ENCODE measurements at regions not wholly inside any gene's neighbourhood (a gene's known extent, or its start where the extent isn't known, plus 50 kb on each side); places are given as distances from the start of the nearest gene placed in this dataset.
A peak's percentile ranks its signal among the peaks of the same experiment; 100 is the strongest.

DNA sequence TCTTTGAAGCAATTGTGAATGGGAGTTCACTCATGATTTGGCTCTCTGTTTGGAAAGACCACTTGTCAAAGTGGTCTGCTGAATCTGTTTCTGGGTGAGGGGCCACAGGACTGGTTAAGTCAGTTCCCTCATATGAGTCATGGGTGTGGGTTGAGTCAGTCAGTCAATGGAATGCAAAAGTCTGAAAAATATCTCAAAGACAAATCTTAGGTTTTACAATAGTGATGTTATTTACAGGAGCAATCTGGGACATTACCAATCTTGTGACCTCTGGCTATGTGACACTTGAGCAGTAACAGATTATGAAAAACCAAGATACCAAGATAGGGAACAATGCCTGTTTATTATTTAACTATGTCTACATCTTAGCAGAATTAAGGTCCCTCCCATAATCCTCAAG is 311.6 kb downstream of the AASDHPPT start:
- FAIRE-seq (no peak), DNase-seq (ENCODE audit: low read depth, low spot score) (no peak)
- H4K20me1 ChIP-seq (replicated peaks; ENCODE audit: control insufficient read depth, extremely low read depth, insufficient read depth, low read length), result no peaks in the 10 kb centered on the region
- H3K9ac ChIP-seq (replicated peaks; ENCODE audit: extremely low read depth, insufficient read depth, low read length), result no peak overlapping the region
- no TSS peak for BruUV-seq (replicated peaks)
- H3K9me1 ChIP-seq (replicated peaks; ENCODE audit: control insufficient read depth, extremely low read depth, insufficient read depth, low read length), result no peaks in the 10 kb centered on the region
- dilution Hi-C loops (cut with MboI; ENCODE audit: extremely low pct_ligation_motif_present, low sequenced_read_pairs), result no loop called here
- H3K36me3 ChIP-seq (ENCODE audit: control insufficient read depth in 2 of 2, extremely low read depth in 1 of 2, insufficient read depth in 2 of 2, low read length in 2 of 2), result no peaks in the 10 kb centered on the region
- no peak overlapping the region for H3K4me3 ChIP-seq (replicated peaks in 1 of 3; ENCODE audit: insufficient read depth in 1 of 3, low read depth in 1 of 3, low read length in 3 of 3)
- ChIA-PET CTCF (no interaction called here), POLR2A (no interaction called here)
- no peaks in the 10 kb centered on the region for H3K27me3 ChIP-seq (ENCODE audit: control insufficient read depth in 2 of 2, insufficient read depth in 2 of 2, low read length in 2 of 2)
- H3K9me3 ChIP-seq (replicated peaks; ENCODE audit: control insufficient read depth, insufficient read depth, low read length), result peaks cover 2% of the 10 kb centered on the region
- no peaks in the 10 kb centered on the region for H3K79me2 ChIP-seq (ENCODE audit: control insufficient read depth, insufficient read depth, low read length)
- H3K4me2 ChIP-seq (ENCODE audit: insufficient read depth, low read length), result no peak overlapping the region
- peak; percentile 20 for TF ChIP-seq FOS (IDR thresholded peaks at IDR 0.05; ENCODE audit: borderline replicate concordance, insufficient read depth, low read length)
- no peak for TF ChIP-seq MYC (IDR thresholded peaks at IDR 0.05; ENCODE audit: low read depth, low read length)
- TF ChIP-seq JUN (IDR thresholded peaks at IDR 0.05; ENCODE audit: borderline replicate concordance, insufficient read depth, insufficient read length, low read depth), result no peak
- no peak overlapping the region for H2AFZ ChIP-seq (ENCODE audit: low read depth, low read length)
- no peak overlapping the region for H3K27ac ChIP-seq (ENCODE audit: insufficient read depth, low read depth, low read length)
- H3K4me1 ChIP-seq (ENCODE audit: control insufficient read depth, extremely low read depth, insufficient read depth, low read length), result peaks cover 3% of the 10 kb centered on the region
- intact Hi-C loops (cut with micrococcal nuclease), result no loop called here

DNA sequence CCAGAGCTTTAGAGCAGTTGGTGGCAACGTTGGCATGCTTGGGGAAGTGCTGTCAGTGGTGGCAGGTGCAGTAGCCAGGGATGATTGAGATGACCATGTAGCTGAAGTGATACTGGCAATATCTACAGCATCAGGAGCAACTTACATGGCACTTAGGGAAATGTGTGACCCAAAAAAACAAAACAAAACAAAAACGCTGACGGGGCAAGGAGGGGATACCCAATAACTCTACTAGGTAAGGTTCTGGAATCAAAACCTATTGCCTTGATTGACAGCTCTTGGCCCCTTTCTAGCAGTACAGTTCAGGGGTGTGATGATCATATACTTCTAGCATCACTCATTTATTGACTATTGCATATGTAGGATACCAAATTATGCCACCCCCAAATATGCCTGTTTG is 312.6 kb downstream of the AASDHPPT start:
- no peak overlapping the region for H3K4me3 ChIP-seq (replicated peaks in 1 of 3; ENCODE audit: insufficient read depth in 1 of 3, low read depth in 1 of 3, low read length in 3 of 3)
- CTCF ChIA-PET, result no interaction called here
- POLR2A ChIA-PET, result no interaction called here
- no peak for TF ChIP-seq FOS (IDR thresholded peaks at IDR 0.05; ENCODE audit: borderline replicate concordance, insufficient read depth, low read length)
- no peak for TF ChIP-seq EZH2 (IDR thresholded peaks at IDR 0.05; ENCODE audit: borderline replicate concordance, low read depth, low read length, severe bottlenecking)
- TF ChIP-seq MYC (IDR thresholded peaks at IDR 0.05; ENCODE audit: low read depth, low read length), result no peak
- TF ChIP-seq, protein P1, sequence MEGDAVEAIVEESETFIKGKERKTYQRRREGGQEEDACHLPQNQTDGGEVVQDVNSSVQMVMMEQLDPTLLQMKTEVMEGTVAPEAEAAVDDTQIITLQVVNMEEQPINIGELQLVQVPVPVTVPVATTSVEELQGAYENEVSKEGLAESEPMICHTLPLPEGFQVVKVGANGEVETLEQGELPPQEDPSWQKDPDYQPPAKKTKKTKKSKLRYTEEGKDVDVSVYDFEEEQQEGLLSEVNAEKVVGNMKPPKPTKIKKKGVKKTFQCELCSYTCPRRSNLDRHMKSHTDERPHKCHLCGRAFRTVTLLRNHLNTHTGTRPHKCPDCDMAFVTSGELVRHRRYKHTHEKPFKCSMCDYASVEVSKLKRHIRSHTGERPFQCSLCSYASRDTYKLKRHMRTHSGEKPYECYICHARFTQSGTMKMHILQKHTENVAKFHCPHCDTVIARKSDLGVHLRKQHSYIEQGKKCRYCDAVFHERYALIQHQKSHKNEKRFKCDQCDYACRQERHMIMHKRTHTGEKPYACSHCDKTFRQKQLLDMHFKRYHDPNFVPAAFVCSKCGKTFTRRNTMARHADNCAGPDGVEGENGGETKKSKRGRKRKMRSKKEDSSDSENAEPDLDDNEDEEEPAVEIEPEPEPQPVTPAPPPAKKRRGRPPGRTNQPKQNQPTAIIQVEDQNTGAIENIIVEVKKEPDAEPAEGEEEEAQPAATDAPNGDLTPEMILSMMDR (IDR thresholded peaks at IDR 0.05; ENCODE audit: extremely low read depth in 1 of 2, insufficient read depth in 1 of 2, low read depth in 1 of 2, low read length in 2 of 2), result no peak
- no peak for TF ChIP-seq POLR2A (IDR thresholded peaks at IDR 0.05; ENCODE audit: low read depth, low read length)
- no peak for TF ChIP-seq POLR2AphosphoS5 (IDR thresholded peaks at IDR 0.05; ENCODE audit: insufficient read depth, low read depth, low read length)
- no peak for TF ChIP-seq GATA2 (IDR thresholded peaks at IDR 0.05; ENCODE audit: insufficient read depth, insufficient read length, low read depth, low read length)
- TF ChIP-seq JUN (IDR thresholded peaks at IDR 0.05; ENCODE audit: borderline replicate concordance, insufficient read depth, insufficient read length, low read depth), result no peak
- TF ChIP-seq, protein P2, sequence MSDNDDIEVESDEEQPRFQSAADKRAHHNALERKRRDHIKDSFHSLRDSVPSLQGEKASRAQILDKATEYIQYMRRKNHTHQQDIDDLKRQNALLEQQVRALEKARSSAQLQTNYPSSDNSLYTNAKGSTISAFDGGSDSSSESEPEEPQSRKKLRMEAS (IDR thresholded peaks at IDR 0.05; ENCODE audit: insufficient read depth, insufficient read length), result no peak
- no peak overlapping the region for H3K27ac ChIP-seq (ENCODE audit: insufficient read depth, low read depth, low read length)
- no peak for FAIRE-seq
- BruUV-seq (replicated peaks), result no TSS peak
- H3K9me1 ChIP-seq (replicated peaks; ENCODE audit: control insufficient read depth, extremely low read depth, insufficient read depth, low read length), result no peaks in the 10 kb centered on the region
- dilution Hi-C loops (cut with MboI; ENCODE audit: extremely low pct_ligation_motif_present, low sequenced_read_pairs), result no loop called here
- peaks cover 3% of the 10 kb centered on the region for H3K4me1 ChIP-seq (ENCODE audit: control insufficient read depth, extremely low read depth, insufficient read depth, low read length)
- no peaks in the 10 kb centered on the region for H3K36me3 ChIP-seq (ENCODE audit: control insufficient read depth in 2 of 2, extremely low read depth in 1 of 2, insufficient read depth in 2 of 2, low read length in 2 of 2)
- DNase-seq (ENCODE audit: low read depth, low spot score), result no peak
- no peak overlapping the region for H2AFZ ChIP-seq (ENCODE audit: low read depth, low read length)
- intact Hi-C loops (cut with micrococcal nuclease), result no loop called here
- H3K27me3 ChIP-seq (ENCODE audit: control insufficient read depth in 2 of 2, insufficient read depth in 2 of 2, low read length in 2 of 2), result no peaks in the 10 kb centered on the region
- H4K20me1 ChIP-seq (replicated peaks; ENCODE audit: control insufficient read depth, extremely low read depth, insufficient read depth, low read length), result no peaks in the 10 kb centered on the region
- H3K79me2 ChIP-seq (ENCODE audit: control insufficient read depth, insufficient read depth, low read length), result no peaks in the 10 kb centered on the region
- H3K9me3 ChIP-seq (replicated peaks; ENCODE audit: control insufficient read depth, insufficient read depth, low read length), result peaks cover 2% of the 10 kb centered on the region
- no peak overlapping the region for H3K4me2 ChIP-seq (ENCODE audit: insufficient read depth, low read length)
- no peak overlapping the region for H3K9ac ChIP-seq (replicated peaks; ENCODE audit: extremely low read depth, insufficient read depth, low read length)

Data from endothelial cell of umbilical vein (primary cell).